ENCODE measurements at regions not wholly inside any gene's neighbourhood (a gene's known extent, or its start where the extent isn't known, plus 50 kb on each side); places are given as distances from the start of the nearest gene placed in this dataset.
"Not testable (repeated sequence)": the region's sequence is repeated elsewhere in the genome, so short reads cannot be mapped to it uniquely, and the experiment has no call there.

- Histone ChIP-seq H3K4me3 (no peak overlapping the region), H3K36me3 (ENCODE audit: insufficient read depth in 1 of 2, low read depth in 1 of 2) (no peaks in the 10 kb centered on the region), H3K27me3 (ENCODE audit: insufficient read depth in 3 of 3, low read length in 2 of 3) (no peaks in the 10 kb centered on the region), H3K27ac (no peak overlapping the region), H3K4me1 (no peaks in the 10 kb centered on the region), H3K9me3 (no peaks in the 10 kb centered on the region)
- 48 to 56% (median 55%) methylated on average over 6 of the region's 6 CpGs for WGBS, 3 donors
- intact Hi-C loops (cut with DNase I): no loop called here
- TF ChIP-seq CTCF (IDR thresholded peaks at IDR 0.05): no peak
- ATAC-seq: no peak
- DNase-seq: no peak
These were observed 234.1 kb downstream of the LRRC70 start for GRCh38 chr5:62812621-62813255.

- intact Hi-C loops (cut with DNase I); H3K9me3 ChIP-seq; H3K4me3 ChIP-seq; H3K27ac ChIP-seq; H3K4me1 ChIP-seq; ATAC-seq; DNase-seq; H3K27me3 ChIP-seq (ENCODE audit: insufficient read depth in 3 of 3, low read length in 2 of 3); H3K36me3 ChIP-seq (ENCODE audit: insufficient read depth in 1 of 2, low read depth in 1 of 2): not testable (repeated sequence)
- WGBS, 3 donors: 86 to 92% (median 88%) methylated on average over 5 to 13 of the region's 13 CpGs
These were observed 226.2 kb downstream of the LRRC70 start for GRCh38 chr5:62804819-62805218.

GRCh38 chr5:62795926-62796325, 217.3 kb downstream of the LRRC70 start:
- H3K36me3 ChIP-seq (ENCODE audit: insufficient read depth in 1 of 2, low read depth in 1 of 2): no peaks in the 10 kb centered on the region
- intact Hi-C loops (cut with DNase I): no loop called here
- no peaks in the 10 kb centered on the region for H3K9me3 ChIP-seq
- no peak for TF ChIP-seq CTCF (IDR thresholded peaks at IDR 0.05)
- DNase-seq: no peak
- H3K4me3 ChIP-seq: no peak overlapping the region
- H3K27me3 ChIP-seq (ENCODE audit: insufficient read depth in 3 of 3, low read length in 2 of 3): no peaks in the 10 kb centered on the region
- ATAC-seq: no peak
- no peak overlapping the region for H3K27ac ChIP-seq
- no peaks in the 10 kb centered on the region for H3K4me1 ChIP-seq

- ATAC-seq (no peak), DNase-seq (no peak)
- no peak for TF ChIP-seq CTCF (IDR thresholded peaks at IDR 0.05)
- Histone ChIP-seq H3K4me1 (no peaks in the 10 kb centered on the region), H3K36me3 (ENCODE audit: insufficient read depth in 1 of 2, low read depth in 1 of 2) (no peaks in the 10 kb centered on the region), H3K27ac (no peak overlapping the region), H3K27me3 (ENCODE audit: insufficient read depth in 3 of 3, low read length in 2 of 3) (no peaks in the 10 kb centered on the region), H3K4me3 (no peak overlapping the region), H3K9me3 (no peaks in the 10 kb centered on the region)
- intact Hi-C loops (cut with DNase I): no loop called here
- WGBS, 3 donors: 46 to 65% (median 47%) methylated on average over 4 of the region's 4 CpGs
These were observed 215.8 kb downstream of the LRRC70 start for GRCh38 chr5:62794456-62794855.

GRCh38 chr5:62791059-62791458, 212.4 kb downstream of the LRRC70 start:
- Histone ChIP-seq H3K27me3 (ENCODE audit: insufficient read depth in 3 of 3, low read length in 2 of 3) (no peaks in the 10 kb centered on the region), H3K36me3 (ENCODE audit: insufficient read depth in 1 of 2, low read depth in 1 of 2) (no peaks in the 10 kb centered on the region), H3K4me1 (no peaks in the 10 kb centered on the region), H3K27ac (no peak overlapping the region), H3K9me3 (no peaks in the 10 kb centered on the region), H3K4me3 (no peak overlapping the region)
- WGBS, 3 donors: 59 to 63% (median 61%) methylated on average over 2 of the region's 2 CpGs
- intact Hi-C loops (cut with DNase I): no loop called here
- ATAC-seq (no peak), DNase-seq (no peak)
- no peak for TF ChIP-seq CTCF (IDR thresholded peaks at IDR 0.05)
